ENCODE measurements at regions not wholly inside any gene's neighbourhood (a gene's known extent, or its start where the extent isn't known, plus 50 kb on each side); places are given as distances from the start of the nearest gene placed in this dataset.
A peak's percentile ranks its signal among the peaks of the same experiment; 100 is the strongest.

GRCh38 chr4:27161191-27161590 is 300.6 kb downstream of the STIM2 start:
- TF ChIP-seq, protein P1, sequence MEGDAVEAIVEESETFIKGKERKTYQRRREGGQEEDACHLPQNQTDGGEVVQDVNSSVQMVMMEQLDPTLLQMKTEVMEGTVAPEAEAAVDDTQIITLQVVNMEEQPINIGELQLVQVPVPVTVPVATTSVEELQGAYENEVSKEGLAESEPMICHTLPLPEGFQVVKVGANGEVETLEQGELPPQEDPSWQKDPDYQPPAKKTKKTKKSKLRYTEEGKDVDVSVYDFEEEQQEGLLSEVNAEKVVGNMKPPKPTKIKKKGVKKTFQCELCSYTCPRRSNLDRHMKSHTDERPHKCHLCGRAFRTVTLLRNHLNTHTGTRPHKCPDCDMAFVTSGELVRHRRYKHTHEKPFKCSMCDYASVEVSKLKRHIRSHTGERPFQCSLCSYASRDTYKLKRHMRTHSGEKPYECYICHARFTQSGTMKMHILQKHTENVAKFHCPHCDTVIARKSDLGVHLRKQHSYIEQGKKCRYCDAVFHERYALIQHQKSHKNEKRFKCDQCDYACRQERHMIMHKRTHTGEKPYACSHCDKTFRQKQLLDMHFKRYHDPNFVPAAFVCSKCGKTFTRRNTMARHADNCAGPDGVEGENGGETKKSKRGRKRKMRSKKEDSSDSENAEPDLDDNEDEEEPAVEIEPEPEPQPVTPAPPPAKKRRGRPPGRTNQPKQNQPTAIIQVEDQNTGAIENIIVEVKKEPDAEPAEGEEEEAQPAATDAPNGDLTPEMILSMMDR (IDR thresholded peaks at IDR 0.05; ENCODE audit: control extremely low read depth, extremely low read depth, low read depth, missing control alignments), result no peak
- DNase-seq (ENCODE audit: extremely low spot score), result no peak
- ChIA-PET CTCF (interaction anchor here (1.5 kb wide), 1 partner anchor 18 kb away, joined by 3 read pairs; no protein-coding TSS in a partner anchor), POLR2A (no interaction called here)

- DNase-seq (ENCODE audit: extremely low spot score), result no peak
- TF ChIP-seq, protein P1 (IDR thresholded peaks at IDR 0.05; ENCODE audit: control extremely low read depth, extremely low read depth, low read depth, missing control alignments), result no peak
- ChIA-PET CTCF (interaction anchor here (1.0 kb wide), 1 partner anchor 9 kb away, joined by 3 read pairs; no protein-coding TSS in a partner anchor), POLR2A (no interaction called here)
Measured at GRCh38 chr4:27168783-27169182, 308.1 kb downstream of the STIM2 start.

DNA sequence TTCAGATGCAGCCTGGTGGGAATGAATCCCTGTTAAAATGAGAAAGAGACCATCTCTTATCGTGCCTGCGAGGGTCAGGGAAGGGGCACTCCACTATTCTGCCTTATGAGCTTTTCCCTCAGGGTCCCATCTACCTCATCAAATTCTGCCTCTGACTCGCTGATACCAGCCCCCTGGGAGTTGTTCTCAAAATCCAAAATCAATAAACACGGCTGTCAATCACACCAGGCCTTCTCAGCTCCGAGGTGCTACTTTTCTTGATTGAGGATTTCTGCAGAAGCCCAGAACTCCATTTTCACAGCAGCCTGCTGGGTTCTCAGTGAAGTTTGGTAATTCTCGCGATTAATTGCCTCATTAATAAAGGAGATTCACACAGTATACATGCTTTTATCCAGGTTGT is 312.6 kb downstream of the STIM2 start:
- POLR2A ChIA-PET, result no interaction called here
- CTCF ChIA-PET, result no interaction called here
- DNase-seq (ENCODE audit: extremely low spot score), result no peak
- TF ChIP-seq, protein P1 (IDR thresholded peaks at IDR 0.05; ENCODE audit: control extremely low read depth, extremely low read depth, low read depth, missing control alignments), result no peak

GRCh38 chr4:27176400-27176799 is 315.8 kb downstream of the STIM2 start:
- TF ChIP-seq, protein P1 (IDR thresholded peaks at IDR 0.05; ENCODE audit: control extremely low read depth, extremely low read depth, low read depth, missing control alignments), result peak; percentile 1
- no peak for DNase-seq (ENCODE audit: extremely low spot score)
- ChIA-PET POLR2A (no interaction called here), CTCF (interaction anchor here (1.0 kb wide), 1 partner anchor 38 kb away, joined by 3 read pairs; no protein-coding TSS in a partner anchor)

DNA sequence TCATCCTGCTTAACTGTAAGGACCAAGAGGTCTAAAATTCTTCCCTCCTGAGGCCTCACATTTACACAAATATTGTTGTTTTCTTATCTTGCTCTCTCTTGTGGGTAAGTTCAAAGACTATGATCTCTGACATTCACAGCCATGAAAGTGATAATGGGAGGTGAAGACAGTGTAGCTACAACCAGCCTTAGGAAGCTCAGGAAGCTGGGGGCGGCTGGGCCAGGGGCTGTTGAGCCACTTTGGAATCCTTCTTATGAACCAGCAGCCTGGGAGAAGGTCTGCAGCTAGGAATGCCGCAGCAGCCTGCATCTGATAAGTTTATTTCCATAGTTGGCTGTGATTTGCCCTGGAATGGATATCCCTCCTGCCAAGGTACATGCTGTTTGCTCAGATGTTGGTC is 316.2 kb downstream of the STIM2 start:
- DNase-seq (ENCODE audit: extremely low spot score), result no peak
- ChIA-PET CTCF (interaction anchor here (1.0 kb wide), 1 partner anchor 37 kb away, joined by 3 read pairs; no protein-coding TSS in a partner anchor), POLR2A (no interaction called here)
- TF ChIP-seq, protein P1 (IDR thresholded peaks at IDR 0.05; ENCODE audit: control extremely low read depth, extremely low read depth, low read depth, missing control alignments), result no peak

DNA sequence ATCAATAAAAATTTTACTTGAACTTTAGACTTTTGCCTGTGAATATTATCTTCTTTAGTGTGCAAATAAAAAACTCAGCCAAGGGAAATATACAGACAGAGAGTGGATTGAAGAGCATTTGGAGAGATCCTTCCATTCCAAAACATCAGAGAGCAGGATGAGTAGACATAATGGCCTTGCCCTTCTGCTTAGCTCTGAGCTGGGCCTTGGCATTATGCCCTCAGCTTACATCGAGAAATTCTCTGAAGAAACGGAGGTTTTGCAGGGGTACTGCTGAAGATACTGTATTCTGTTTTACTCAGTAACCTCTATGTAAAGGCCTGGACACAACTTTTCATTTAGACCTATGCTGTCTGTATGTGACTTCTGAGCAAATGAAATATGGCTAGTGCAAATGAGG is 317.4 kb downstream of the STIM2 start:
- TF ChIP-seq, protein P1 (IDR thresholded peaks at IDR 0.05; ENCODE audit: control extremely low read depth, extremely low read depth, low read depth, missing control alignments), result no peak
- DNase-seq (ENCODE audit: extremely low spot score), result no peak
- CTCF ChIA-PET, result interaction anchor here (0.9 kb wide), 1 partner anchor 10 kb away, joined by 3 read pairs; no protein-coding TSS in a partner anchor
- POLR2A ChIA-PET, result no interaction called here

- ChIA-PET CTCF (no interaction called here), POLR2A (no interaction called here)
- no peak for DNase-seq (ENCODE audit: extremely low spot score)
- TF ChIP-seq, protein P1 (IDR thresholded peaks at IDR 0.05; ENCODE audit: control extremely low read depth, extremely low read depth, low read depth, missing control alignments), result no peak
Measured at GRCh38 chr4:27181693-27182092, 321.1 kb downstream of the STIM2 start.
